ENCODE measurements at regions not wholly inside any gene's neighbourhood (a gene's known extent, or its start where the extent isn't known, plus 50 kb on each side); places are given as distances from the start of the nearest gene placed in this dataset.

DNA sequence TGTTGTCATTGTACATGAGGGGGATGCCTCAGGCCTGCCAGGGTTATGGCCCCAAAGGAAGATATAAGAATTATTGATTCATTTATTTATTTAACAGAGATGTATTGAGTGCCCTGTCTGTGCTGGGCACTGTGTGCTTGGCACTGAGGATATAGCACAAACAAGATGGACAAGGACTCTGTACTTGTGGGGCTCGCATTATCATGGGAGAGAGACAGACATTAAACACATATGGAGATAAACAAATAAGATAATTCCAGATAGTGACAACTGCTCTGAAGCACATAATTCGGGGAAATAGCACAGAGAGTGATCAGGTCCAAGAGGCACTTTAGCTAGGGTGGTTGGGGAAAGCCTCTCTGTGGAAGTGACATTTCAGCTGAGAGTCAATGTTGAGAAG, 119.8 kb upstream of the ARHGAP20 start:
- Histone ChIP-seq H3K36me3 (no peaks in the 10 kb centered on the region), H3K4me3 (no peak overlapping the region), H3K9me3 (no peaks in the 10 kb centered on the region), H3K4me1 (replicated peaks) (no peaks in the 10 kb centered on the region), H3K27me3 (replicated peaks; ENCODE audit: insufficient read depth) (no peaks in the 10 kb centered on the region), H3K27ac (no peak overlapping the region)
- intact Hi-C loops (cut with DNase I) = no loop called here
- no peak for DNase-seq (ENCODE audit: low spot score)
- WGBS = 62% methylated on average over 2 of the region's 2 CpGs
- TF ChIP-seq POLR2A (IDR thresholded peaks at IDR 0.05) (no peak), POLR2AphosphoS5 (IDR thresholded peaks at IDR 0.05) (no peak)
- TF ChIP-seq, protein P1, sequence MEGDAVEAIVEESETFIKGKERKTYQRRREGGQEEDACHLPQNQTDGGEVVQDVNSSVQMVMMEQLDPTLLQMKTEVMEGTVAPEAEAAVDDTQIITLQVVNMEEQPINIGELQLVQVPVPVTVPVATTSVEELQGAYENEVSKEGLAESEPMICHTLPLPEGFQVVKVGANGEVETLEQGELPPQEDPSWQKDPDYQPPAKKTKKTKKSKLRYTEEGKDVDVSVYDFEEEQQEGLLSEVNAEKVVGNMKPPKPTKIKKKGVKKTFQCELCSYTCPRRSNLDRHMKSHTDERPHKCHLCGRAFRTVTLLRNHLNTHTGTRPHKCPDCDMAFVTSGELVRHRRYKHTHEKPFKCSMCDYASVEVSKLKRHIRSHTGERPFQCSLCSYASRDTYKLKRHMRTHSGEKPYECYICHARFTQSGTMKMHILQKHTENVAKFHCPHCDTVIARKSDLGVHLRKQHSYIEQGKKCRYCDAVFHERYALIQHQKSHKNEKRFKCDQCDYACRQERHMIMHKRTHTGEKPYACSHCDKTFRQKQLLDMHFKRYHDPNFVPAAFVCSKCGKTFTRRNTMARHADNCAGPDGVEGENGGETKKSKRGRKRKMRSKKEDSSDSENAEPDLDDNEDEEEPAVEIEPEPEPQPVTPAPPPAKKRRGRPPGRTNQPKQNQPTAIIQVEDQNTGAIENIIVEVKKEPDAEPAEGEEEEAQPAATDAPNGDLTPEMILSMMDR (IDR thresholded peaks at IDR 0.05) = no peak

DNA sequence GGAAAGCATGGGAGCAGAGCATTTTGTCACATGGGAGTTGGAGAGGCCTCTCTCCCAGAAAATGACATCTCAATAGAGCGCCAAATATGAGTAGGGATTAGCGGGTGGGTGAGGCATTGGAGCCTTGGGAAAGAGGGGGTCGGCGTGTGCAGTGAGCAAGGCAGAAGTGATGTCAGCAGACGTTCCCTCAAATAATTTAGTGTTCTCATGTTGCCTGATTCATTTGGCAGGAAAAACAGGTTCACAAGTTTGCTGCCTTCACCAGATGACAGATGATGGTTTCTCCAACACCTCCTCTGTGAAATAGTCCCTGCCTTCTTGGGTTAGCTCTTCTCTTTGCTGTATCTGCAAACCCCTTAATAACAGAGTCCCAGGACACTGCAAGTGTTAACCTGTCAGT, 118.5 kb upstream of the ARHGAP20 start:
- TF ChIP-seq POLR2AphosphoS5 (IDR thresholded peaks at IDR 0.05) (no peak), POLR2A (IDR thresholded peaks at IDR 0.05) (no peak)
- TF ChIP-seq, protein P1 (IDR thresholded peaks at IDR 0.05) = no peak
- H3K9me3 ChIP-seq = no peaks in the 10 kb centered on the region
- intact Hi-C loops (cut with DNase I) = no loop called here
- H3K27me3 ChIP-seq (replicated peaks; ENCODE audit: insufficient read depth) = no peaks in the 10 kb centered on the region
- DNase-seq (ENCODE audit: low spot score) = no peak
- H3K36me3 ChIP-seq = no peaks in the 10 kb centered on the region
- 54% methylated on average over 5 of the region's 5 CpGs for WGBS
- no peaks in the 10 kb centered on the region for H3K4me1 ChIP-seq (replicated peaks)
- H3K27ac ChIP-seq = no peak overlapping the region
- no peak overlapping the region for H3K4me3 ChIP-seq

DNA sequence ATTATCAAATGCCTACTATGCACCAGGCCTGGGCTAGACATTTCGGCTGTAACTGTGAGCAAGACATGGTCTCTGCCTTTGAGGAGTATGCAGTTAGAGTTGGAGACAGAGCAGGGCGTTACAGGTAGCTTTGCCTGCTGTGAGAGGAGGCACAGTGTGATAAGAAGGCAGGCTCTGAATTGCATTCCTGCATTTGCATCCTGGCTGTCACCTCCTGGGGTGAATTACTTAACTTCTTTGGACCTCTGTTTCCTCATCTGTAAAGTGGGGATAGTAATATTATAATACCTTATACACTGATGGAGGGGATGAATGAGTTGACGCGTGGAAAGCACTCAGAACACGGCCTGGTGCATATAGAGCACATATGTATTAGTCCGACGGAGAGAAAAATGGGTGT, 118.1 kb upstream of the ARHGAP20 start:
- TF ChIP-seq POLR2A (IDR thresholded peaks at IDR 0.05) (no peak), POLR2AphosphoS5 (IDR thresholded peaks at IDR 0.05) (no peak)
- TF ChIP-seq, protein P1 (IDR thresholded peaks at IDR 0.05) = no peak
- Histone ChIP-seq H3K27me3 (replicated peaks; ENCODE audit: insufficient read depth) (no peaks in the 10 kb centered on the region), H3K27ac (no peak overlapping the region), H3K36me3 (no peaks in the 10 kb centered on the region), H3K4me1 (replicated peaks) (no peaks in the 10 kb centered on the region), H3K4me3 (no peak overlapping the region), H3K9me3 (no peaks in the 10 kb centered on the region)
- 96% methylated on average over 7 of the region's 7 CpGs for WGBS
- intact Hi-C loops (cut with DNase I) = no loop called here
- DNase-seq (ENCODE audit: low spot score) = no peak

DNA sequence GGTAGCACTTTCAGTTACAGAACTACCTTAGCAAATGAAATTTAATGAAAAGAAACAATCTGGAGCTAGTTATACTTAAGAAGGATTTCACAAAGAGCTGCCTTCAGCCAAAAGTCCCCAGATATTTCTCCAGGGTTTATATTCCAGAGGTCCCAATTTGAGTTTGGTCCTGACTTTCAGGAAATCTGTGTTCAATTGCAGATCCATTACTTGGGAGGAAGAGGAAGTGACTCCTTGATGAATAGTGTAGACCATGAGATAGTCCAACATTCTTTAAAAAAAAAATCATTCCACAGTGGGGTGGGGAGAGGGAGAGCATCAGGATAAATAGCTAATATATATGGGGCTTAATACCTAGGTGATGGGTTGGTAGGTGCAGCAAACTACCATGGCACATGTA, 117.6 kb upstream of the ARHGAP20 start:
- H3K4me1 ChIP-seq (replicated peaks) = no peaks in the 10 kb centered on the region
- no peak for DNase-seq (ENCODE audit: low spot score)

DNA sequence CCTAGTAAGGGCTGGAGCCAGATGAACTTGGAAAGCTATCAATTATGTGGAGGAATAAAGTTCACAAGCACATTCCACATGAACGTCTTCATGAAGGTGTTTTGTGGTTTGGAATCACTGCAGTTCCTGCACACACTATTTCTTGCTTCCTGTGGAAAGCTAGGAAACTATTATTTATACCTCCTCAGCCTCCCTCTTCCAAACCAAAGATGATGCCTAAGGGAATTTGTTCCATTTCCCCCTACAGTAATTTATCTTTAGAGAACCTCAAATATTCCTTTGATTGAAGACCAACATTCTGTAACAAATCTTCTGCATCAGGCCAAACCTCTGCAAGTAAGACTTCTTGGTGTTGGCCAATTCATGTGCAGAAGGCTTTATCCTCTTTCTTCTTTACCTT, 115.8 kb upstream of the ARHGAP20 start:
- intact Hi-C loops (cut with DNase I) = no loop called here
- DNase-seq (ENCODE audit: low spot score) = no peak
- Histone ChIP-seq H3K4me3 (no peak overlapping the region), H3K27me3 (replicated peaks; ENCODE audit: insufficient read depth) (no peaks in the 10 kb centered on the region), H3K27ac (no peak overlapping the region), H3K36me3 (no peaks in the 10 kb centered on the region), H3K9me3 (no peaks in the 10 kb centered on the region), H3K4me1 (replicated peaks) (no peaks in the 10 kb centered on the region)
- TF ChIP-seq, protein P1 (IDR thresholded peaks at IDR 0.05) = no peak
- TF ChIP-seq POLR2A (IDR thresholded peaks at IDR 0.05) = no peak
- TF ChIP-seq POLR2AphosphoS5 (IDR thresholded peaks at IDR 0.05) = no peak
- WGBS = 13% methylated on average over 1 of the region's 1 CpG

More for the DNA sequence above, 117.6 kb upstream of the ARHGAP20 start:
- intact Hi-C loops (cut with DNase I) = no loop called here
- Histone ChIP-seq H3K27ac (no peak overlapping the region), H3K36me3 (no peaks in the 10 kb centered on the region), H3K27me3 (replicated peaks; ENCODE audit: insufficient read depth) (no peaks in the 10 kb centered on the region), H3K4me3 (no peak overlapping the region), H3K9me3 (no peaks in the 10 kb centered on the region)
- TF ChIP-seq POLR2AphosphoS5 (IDR thresholded peaks at IDR 0.05) (no peak), POLR2A (IDR thresholded peaks at IDR 0.05) (no peak)
- TF ChIP-seq, protein P1 (IDR thresholded peaks at IDR 0.05) = no peak
